ENCODE measurements at regions not wholly inside any gene's neighbourhood (a gene's known extent, or its start where the extent isn't known, plus 50 kb on each side); places are given as distances from the start of the nearest gene placed in this dataset.

GRCh38 chr9:28900406-28900805 is 1327.1 kb upstream of the C9orf72 start:
- DNase-seq (ENCODE audit: low read depth), result no peak

- DNase-seq (ENCODE audit: low read depth), result no peak
Observed at GRCh38 chr9:28909526-28909925, 1336.2 kb upstream of the C9orf72 start.

- no peak for DNase-seq (ENCODE audit: low read depth)
Observed at GRCh38 chr9:28912621-28913020, 1339.3 kb upstream of the C9orf72 start.

GRCh38 chr9:28915202-28915930 is 1342.1 kb upstream of the C9orf72 start:
- DNase-seq (ENCODE audit: low read depth), result no peak

GRCh38 chr9:28916348-28916747 is 1343.1 kb upstream of the C9orf72 start:
- DNase-seq (ENCODE audit: low read depth), result no peak

GRCh38 chr9:28921857-28922500 is 1348.7 kb upstream of the C9orf72 start:
- no peak for DNase-seq (ENCODE audit: low read depth)

- DNase-seq (ENCODE audit: low read depth), result no peak
Observed at GRCh38 chr9:28922891-28923290, 1349.6 kb upstream of the C9orf72 start.

GRCh38 chr9:28923351-28923750 is 1350.1 kb upstream of the C9orf72 start:
- no peak for DNase-seq (ENCODE audit: low read depth)

- DNase-seq (ENCODE audit: low read depth), result no peak
Observed at GRCh38 chr9:28925157-28925556, 1351.9 kb upstream of the C9orf72 start.

GRCh38 chr9:28926306-28926705 is 1353.0 kb upstream of the C9orf72 start:
- DNase-seq (ENCODE audit: low read depth), result no peak

- no peak for DNase-seq (ENCODE audit: low read depth)
Observed at GRCh38 chr9:28927691-28928090, 1354.4 kb upstream of the C9orf72 start.

- DNase-seq (ENCODE audit: low read depth), result no peak
Observed at GRCh38 chr9:28929433-28929832, 1356.2 kb upstream of the C9orf72 start.

GRCh38 chr9:28930766-28931165 is 1357.5 kb upstream of the C9orf72 start:
- no peak for DNase-seq (ENCODE audit: low read depth)

GRCh38 chr9:28934111-28934510 is 1360.8 kb upstream of the C9orf72 start:
- DNase-seq (ENCODE audit: low read depth), result no peak

- DNase-seq (ENCODE audit: low read depth), result no peak
Observed at GRCh38 chr9:28938981-28939380, 1365.7 kb upstream of the C9orf72 start.

- DNase-seq (ENCODE audit: low read depth), result no peak
Observed at GRCh38 chr9:28941856-28942255, 1368.6 kb upstream of the C9orf72 start.

GRCh38 chr9:28942941-28943340 is 1369.7 kb upstream of the C9orf72 start:
- DNase-seq (ENCODE audit: low read depth), result no peak

GRCh38 chr9:28946648-28947047 is 1373.4 kb upstream of the C9orf72 start:
- DNase-seq (ENCODE audit: low read depth), result no peak

GRCh38 chr9:28951945-28952344 is 1378.7 kb upstream of the C9orf72 start:
- DNase-seq (ENCODE audit: low read depth), result peak; percentile 19

GRCh38 chr9:28956116-28956880 is 1383.0 kb upstream of the C9orf72 start:
- DNase-seq (ENCODE audit: low read depth), result peak; percentile 2

GRCh38 chr9:28960602-28961001 is 1387.3 kb upstream of the C9orf72 start:
- no peak for DNase-seq (ENCODE audit: low read depth)

GRCh38 chr9:28961623-28962022 is 1388.3 kb upstream of the C9orf72 start:
- DNase-seq (ENCODE audit: low read depth), result no peak

Data from myocyte (in vitro differentiated cells).